Mucosa of descending colon (tissue), 3 donors: ENCODE measurements at regions not wholly inside any gene's neighbourhood (a gene's known extent, or its start where the extent isn't known, plus 50 kb on each side); places are given as distances from the start of the nearest gene placed in this dataset.
"Not testable (repeated sequence)": the region's sequence is repeated elsewhere in the genome, so short reads cannot be mapped to it uniquely, and the experiment has no call there.

ENCODE experiments used
- ATAC-seq: fragments of 200-7000 bp; cut with Tn5 transposase; one replicate; pipeline ENCODE4 v1.9.1; 2020; ENCODE audit warnings: mild to moderate bottlenecking, moderate library complexity
- DNase-seq, 3 donors: peaks; one replicate each; pipeline ENCODE4 v3.0.0-alpha.2; 2020
- H3K36me3 ChIP-seq: fragments of 200-600 bp; one replicate; pipeline ENCODE4 v1.8.0; 2021; ENCODE audit warnings: low read depth, mild to moderate bottlenecking
- H3K4me1 ChIP-seq: fragments of 200-600 bp; one replicate; pipeline ENCODE4 v1.8.0; 2021; ENCODE audit warnings: low read depth, mild to moderate bottlenecking
- H3K4me3 ChIP-seq: fragments of 200-600 bp; one replicate; pipeline ENCODE4 v1.8.0; 2021; ENCODE audit warnings: mild to moderate bottlenecking
- H3K9me3 ChIP-seq: fragments of 200-600 bp; one replicate; pipeline ENCODE4 v1.8.0; 2021; ENCODE audit warnings: mild to moderate bottlenecking
- intact Hi-C, 2 donors: fragments of 100-400 bp; cut with DNase I in 1 of 2; cut with micrococcal nuclease in 1 of 2; formaldehyde crosslinking; loops; one replicate each; pipeline versions ENCODE4 v1.11.0 to v1.11.1; 2022; cut with DNase I, micrococcal nuclease
- TF ChIP-seq, protein P1 (sequence below): fragments of 200-600 bp; IDR thresholded peaks from one replicate; pipeline ENCODE4 v1.8.0; 2022; ENCODE audit warnings: antibody characterized with exemption, mild to moderate bottlenecking
- donor health status: DM: no; HTN: no; CAD: no; lungs with moderate emphysema.
- donor health status: DM: no; HTN: no; CAD: no.
- donor health status: DM: no; HTN: yes; CAD: no.

DNA sequence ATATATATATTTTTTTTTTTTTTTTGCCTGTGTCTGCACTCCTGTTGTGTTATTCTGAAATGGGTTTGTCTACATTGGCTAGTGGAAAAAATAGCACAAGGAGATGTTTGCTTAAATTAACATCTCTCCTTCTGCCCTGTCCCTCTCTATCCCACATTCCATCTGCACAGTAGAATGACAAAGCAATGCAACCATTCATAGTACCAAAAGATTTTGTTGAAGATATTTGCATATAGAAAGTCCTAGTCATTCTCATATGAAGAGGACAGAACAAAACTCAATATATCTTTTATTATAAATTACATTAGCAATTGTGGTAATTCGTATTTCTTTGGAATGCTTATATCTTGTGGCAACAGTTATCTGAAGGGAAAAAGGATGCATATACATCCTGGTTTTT lies 88.3 kb upstream of the AGA start:
- no peaks in the 10 kb centered on the region for H3K36me3 ChIP-seq
- intact Hi-C loops, result no loop called here
- TF ChIP-seq, protein P1, sequence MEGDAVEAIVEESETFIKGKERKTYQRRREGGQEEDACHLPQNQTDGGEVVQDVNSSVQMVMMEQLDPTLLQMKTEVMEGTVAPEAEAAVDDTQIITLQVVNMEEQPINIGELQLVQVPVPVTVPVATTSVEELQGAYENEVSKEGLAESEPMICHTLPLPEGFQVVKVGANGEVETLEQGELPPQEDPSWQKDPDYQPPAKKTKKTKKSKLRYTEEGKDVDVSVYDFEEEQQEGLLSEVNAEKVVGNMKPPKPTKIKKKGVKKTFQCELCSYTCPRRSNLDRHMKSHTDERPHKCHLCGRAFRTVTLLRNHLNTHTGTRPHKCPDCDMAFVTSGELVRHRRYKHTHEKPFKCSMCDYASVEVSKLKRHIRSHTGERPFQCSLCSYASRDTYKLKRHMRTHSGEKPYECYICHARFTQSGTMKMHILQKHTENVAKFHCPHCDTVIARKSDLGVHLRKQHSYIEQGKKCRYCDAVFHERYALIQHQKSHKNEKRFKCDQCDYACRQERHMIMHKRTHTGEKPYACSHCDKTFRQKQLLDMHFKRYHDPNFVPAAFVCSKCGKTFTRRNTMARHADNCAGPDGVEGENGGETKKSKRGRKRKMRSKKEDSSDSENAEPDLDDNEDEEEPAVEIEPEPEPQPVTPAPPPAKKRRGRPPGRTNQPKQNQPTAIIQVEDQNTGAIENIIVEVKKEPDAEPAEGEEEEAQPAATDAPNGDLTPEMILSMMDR, result no peak
- no peaks in the 10 kb centered on the region for H3K4me1 ChIP-seq
- DNase-seq, result no peak
- no peak overlapping the region for H3K4me3 ChIP-seq
- no peak for ATAC-seq
- no peaks in the 10 kb centered on the region for H3K9me3 ChIP-seq

DNA sequence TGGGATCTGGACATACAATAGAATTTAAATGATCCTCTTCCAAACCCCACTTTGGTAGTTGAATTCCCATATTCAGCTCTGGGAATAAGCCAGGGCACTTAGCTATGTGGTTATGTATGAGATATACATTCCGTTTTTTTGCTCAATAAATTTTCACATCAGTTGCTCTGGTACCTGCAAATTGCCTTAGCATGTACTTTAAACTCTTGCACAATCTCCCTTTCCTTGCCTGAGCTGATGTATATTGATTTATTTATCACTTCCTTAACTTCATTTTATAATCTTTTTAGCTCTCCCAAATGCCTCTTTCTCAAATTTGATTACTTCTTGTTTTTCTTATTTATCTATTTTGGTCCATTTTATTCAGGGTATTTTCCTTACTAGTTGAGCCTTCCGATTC lies 90.1 kb upstream of the AGA start:
- no peak for ATAC-seq
- Histone ChIP-seq H3K36me3 (no peaks in the 10 kb centered on the region), H3K9me3 (no peaks in the 10 kb centered on the region), H3K4me3 (no peak overlapping the region), H3K4me1 (no peaks in the 10 kb centered on the region)
- TF ChIP-seq, protein P1, result no peak
- no peak for DNase-seq
- intact Hi-C loops, result no loop called here

DNA sequence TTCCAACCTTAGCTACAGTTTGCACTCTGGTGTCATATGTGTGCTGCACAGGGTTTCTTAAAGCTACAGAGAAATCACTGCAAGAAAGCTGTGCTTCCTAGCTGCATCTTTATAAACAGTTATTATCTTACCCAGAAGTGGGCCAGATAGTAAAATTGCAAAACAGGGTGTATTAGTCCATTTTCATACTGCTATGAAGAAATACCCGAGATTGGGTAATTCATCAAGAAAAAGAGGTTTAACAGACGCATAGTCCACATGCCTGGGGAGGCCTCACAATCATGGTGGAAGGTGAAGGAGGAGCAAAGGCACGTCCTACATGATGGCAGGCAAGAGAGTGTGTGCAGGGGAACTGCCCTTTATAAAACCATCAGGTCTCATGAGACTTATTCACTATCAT lies 92.6 kb upstream of the AGA start:
- ATAC-seq, H3K9me3 ChIP-seq, H3K4me1 ChIP-seq, intact Hi-C loops, DNase-seq, H3K36me3 ChIP-seq, H3K4me3 ChIP-seq: not testable (repeated sequence)

DNA sequence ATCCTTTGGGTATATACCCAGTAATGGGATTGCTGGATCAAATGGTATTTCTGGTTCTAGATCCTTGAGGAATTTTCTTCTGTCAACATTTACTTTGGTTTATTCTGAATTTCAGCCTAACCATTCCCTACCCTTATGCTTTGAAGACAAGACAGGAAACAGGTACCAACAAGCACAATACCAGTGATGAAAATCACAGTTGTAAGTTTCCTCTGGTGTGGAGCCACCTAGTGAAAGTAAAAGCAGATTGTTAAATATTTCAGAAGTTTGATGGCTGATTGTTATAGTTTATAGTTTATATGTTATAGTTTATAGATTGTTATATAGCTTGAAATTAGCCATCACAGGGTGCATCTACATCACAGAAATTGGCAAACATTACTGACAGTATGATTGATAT lies 104.5 kb upstream of the AGA start:
- no peaks in the 10 kb centered on the region for H3K4me1 ChIP-seq
- intact Hi-C loops, result no loop called here
- DNase-seq (no peak), ATAC-seq (no peak)
- H3K9me3 ChIP-seq, result no peaks in the 10 kb centered on the region
- H3K4me3 ChIP-seq, result no peak overlapping the region
- TF ChIP-seq, protein P1, result no peak
- no peaks in the 10 kb centered on the region for H3K36me3 ChIP-seq

DNA sequence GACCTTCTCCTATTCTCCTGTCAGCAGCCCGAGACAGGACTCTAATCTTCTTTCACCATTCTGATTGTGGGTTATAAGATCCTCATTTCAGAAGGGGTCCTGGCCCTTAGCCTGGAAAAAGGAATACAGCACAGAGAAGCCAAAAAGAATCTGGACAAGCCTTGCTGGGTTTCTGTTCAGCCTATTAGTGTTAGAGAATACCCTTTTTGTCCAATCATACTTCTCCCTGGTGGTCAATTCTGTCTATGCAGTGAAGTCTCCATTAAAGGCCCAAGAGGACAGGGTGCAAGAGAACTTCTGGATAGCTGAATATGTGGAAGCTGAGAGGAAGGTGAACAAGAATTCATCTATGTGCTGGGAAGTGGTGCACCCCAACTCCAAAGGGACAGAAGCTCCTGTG lies 105.7 kb upstream of the AGA start:
- Histone ChIP-seq H3K4me3 (no peak overlapping the region), H3K36me3 (no peaks in the 10 kb centered on the region), H3K4me1 (no peaks in the 10 kb centered on the region), H3K9me3 (no peaks in the 10 kb centered on the region)
- TF ChIP-seq, protein P1, result no peak
- intact Hi-C loops, result no loop called here
- DNase-seq (no peak), ATAC-seq (no peak)

DNA sequence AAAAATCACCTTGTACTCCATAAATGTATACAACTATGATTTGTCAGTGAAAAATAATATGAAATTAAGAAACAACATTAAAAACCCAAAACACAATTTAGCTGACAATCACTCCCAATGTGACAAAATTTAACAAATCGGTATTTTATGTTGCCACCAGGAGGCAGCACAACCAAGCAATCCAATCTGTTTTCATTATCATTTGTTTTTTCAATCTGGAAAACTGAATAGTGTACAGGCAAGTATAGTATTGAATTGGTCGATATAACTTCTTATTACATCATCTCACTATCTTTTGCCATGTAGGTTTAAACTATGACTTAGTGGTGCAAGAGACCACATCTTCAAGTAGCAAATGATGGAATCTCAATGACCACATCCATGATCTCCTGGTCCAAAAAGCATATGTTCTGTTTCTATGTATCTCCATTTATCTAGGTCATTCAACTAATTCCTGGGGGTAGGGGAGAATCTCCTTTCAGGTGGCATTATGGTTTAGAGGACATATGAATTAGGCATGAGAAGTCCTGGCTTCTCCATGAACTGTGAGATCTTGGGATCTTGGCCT lies 112.9 kb upstream of the AGA start:
- TF ChIP-seq, protein P1, result peak; percentile 20
- no peaks in the 10 kb centered on the region for H3K4me1 ChIP-seq
- intact Hi-C loops, result no loop called here
- H3K36me3 ChIP-seq, result no peaks in the 10 kb centered on the region
- peak in 1 of 3 donors; percentile 63 for DNase-seq
- no peak overlapping the region for H3K4me3 ChIP-seq
- ATAC-seq, result no peak
- H3K9me3 ChIP-seq, result no peaks in the 10 kb centered on the region
